ENCODE measurements at regions not wholly inside any gene's neighbourhood (a gene's known extent, or its start where the extent isn't known, plus 50 kb on each side); places are given as distances from the start of the nearest gene placed in this dataset.

GRCh38 chrX:17930850-17931249, 69.8 kb upstream of the RAI2 start:
- POLR2A ChIA-PET (ENCODE audit: partially characterized antibody), result no interaction called here
- Mint-ChIP-seq H3K9me3 (peaks cover 0 to 8% (median 6%) of the 10 kb centered on the region in 8 donors), H3K36me3 (peaks cover 2 to 4% of the 10 kb centered on the region in 2 donors), H3K4me1 (no peaks in the 10 kb centered on the region), H3K27ac (no peak overlapping the region), H3K4me3 (no peak overlapping the region), H3K27me3 (no peaks in the 10 kb centered on the region)
- intact Hi-C loops (cut with micrococcal nuclease), result no loop called here
- H3K4me1 ChIP-seq (ENCODE audit: insufficient read depth, low read length), result no peaks in the 10 kb centered on the region
- H3K9me3 ChIP-seq (ENCODE audit: control insufficient read depth in 1 of 2, low read length in 2 of 2), result no peaks in the 10 kb centered on the region
- no peak overlapping the region for H3K27ac ChIP-seq (ENCODE audit: low read depth, low read length)
- H3K4me3 ChIP-seq (ENCODE audit: low read length in 2 of 2), result no peak overlapping the region
- H3K36me3 ChIP-seq (ENCODE audit: insufficient read depth, low read length), result no peaks in the 10 kb centered on the region
- CTCF ChIA-PET (ENCODE audit: partially characterized antibody), result no interaction called here
- H3K27me3 ChIP-seq (ENCODE audit: insufficient read depth, low read length), result no peaks in the 10 kb centered on the region
- no peak for DNase-seq

- DNase-seq, result no peak
- Mint-ChIP-seq H3K9me3 (peaks cover 0 to 10% (median 7%) of the 10 kb centered on the region in 8 donors), H3K4me1 (peaks cover 0 to 1% (median 0%) of the 10 kb centered on the region in 4 donors), H3K27ac (no peak overlapping the region), H3K4me3 (no peak overlapping the region), H3K27me3 (no peaks in the 10 kb centered on the region), H3K36me3 (peaks cover 2 to 4% of the 10 kb centered on the region in 2 donors)
- ChIA-PET CTCF (ENCODE audit: partially characterized antibody) (no interaction called here), POLR2A (ENCODE audit: partially characterized antibody) (no interaction called here)
- H3K9me3 ChIP-seq (ENCODE audit: control insufficient read depth in 1 of 2, low read length in 2 of 2), result no peaks in the 10 kb centered on the region
- no peaks in the 10 kb centered on the region for H3K27me3 ChIP-seq (ENCODE audit: insufficient read depth, low read length)
- intact Hi-C loops (cut with micrococcal nuclease), result no loop called here
- H3K36me3 ChIP-seq (ENCODE audit: insufficient read depth, low read length), result no peaks in the 10 kb centered on the region
- H3K4me1 ChIP-seq (ENCODE audit: insufficient read depth, low read length), result no peaks in the 10 kb centered on the region
- H3K27ac ChIP-seq (ENCODE audit: low read depth, low read length), result no peak overlapping the region
- H3K4me3 ChIP-seq (ENCODE audit: low read length in 2 of 2), result no peak overlapping the region
Observed at GRCh38 chrX:17923546-17923945, 62.4 kb upstream of the RAI2 start.

DNA sequence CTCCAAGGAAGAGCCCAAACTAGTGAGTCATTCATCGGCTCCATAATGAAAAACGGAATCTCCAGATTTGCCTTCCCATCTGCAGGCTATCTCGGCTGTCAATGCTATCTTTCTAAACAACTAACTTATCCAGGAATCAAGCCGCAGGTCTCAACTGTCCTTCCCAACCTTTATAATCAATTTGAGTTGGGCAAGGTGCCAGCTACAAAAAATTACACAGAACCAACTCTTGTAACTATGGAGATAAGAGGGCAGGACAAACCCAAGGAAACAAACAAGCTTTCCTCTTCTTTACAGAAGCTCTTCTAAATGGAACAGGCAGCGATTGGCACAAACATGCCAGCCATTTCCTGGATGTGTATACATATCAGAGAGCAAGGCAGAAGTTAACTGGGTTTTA, 61.2 kb upstream of the RAI2 start:
- intact Hi-C loops (cut with micrococcal nuclease), result no loop called here
- H3K36me3 Mint-ChIP-seq, result peaks cover 2 to 4% of the 10 kb centered on the region in 2 donors
- CTCF ChIA-PET (ENCODE audit: partially characterized antibody), result no interaction called here

DNA sequence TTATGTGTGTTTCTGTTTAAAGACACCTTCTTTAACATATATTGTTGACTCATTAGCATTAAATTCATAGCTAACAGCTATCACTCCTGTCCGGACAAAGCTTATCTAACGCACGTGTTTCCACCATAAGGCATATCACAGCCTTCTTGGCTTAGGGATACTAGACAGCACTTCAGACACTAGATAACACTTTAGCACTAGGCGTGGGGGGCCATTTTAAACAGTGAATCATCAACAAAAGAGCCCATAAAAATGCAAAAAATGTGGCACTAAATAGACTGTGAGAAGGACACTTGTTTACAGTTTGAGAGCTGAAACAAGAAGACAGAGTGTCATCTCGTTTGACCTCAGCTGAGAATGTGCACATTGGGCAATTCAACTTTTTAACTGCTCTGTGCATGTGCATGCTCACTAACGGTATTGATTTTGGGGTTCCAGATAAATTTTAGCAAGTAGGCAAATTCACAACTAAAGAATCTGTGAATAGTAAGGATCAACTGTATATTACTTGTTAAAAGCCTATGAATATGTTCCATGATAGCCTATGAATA, 58.9 kb upstream of the RAI2 start:
- Histone ChIP-seq H3K4me1 (ENCODE audit: insufficient read depth, low read length) (no peaks in the 10 kb centered on the region), H3K9me3 (ENCODE audit: control insufficient read depth in 1 of 2, low read length in 2 of 2) (no peaks in the 10 kb centered on the region), H3K27ac (ENCODE audit: low read depth, low read length) (no peak overlapping the region), H3K4me3 (ENCODE audit: low read length in 2 of 2) (no peak overlapping the region), H3K27me3 (ENCODE audit: insufficient read depth, low read length) (no peaks in the 10 kb centered on the region), H3K36me3 (ENCODE audit: insufficient read depth, low read length) (no peaks in the 10 kb centered on the region)
- no peak overlapping the region for H3K4me3 Mint-ChIP-seq
- no peak for DNase-seq
- H3K4me1 Mint-ChIP-seq, result peaks cover 0 to 1% (median 0%) of the 10 kb centered on the region in 4 donors
- intact Hi-C loops (cut with micrococcal nuclease), result no loop called here
- H3K27ac Mint-ChIP-seq, result no peak overlapping the region
- H3K36me3 Mint-ChIP-seq, result no peaks in the 10 kb centered on the region
- POLR2A ChIA-PET (ENCODE audit: partially characterized antibody), result no interaction called here
- peaks cover 0 to 2% (median 0%) of the 10 kb centered on the region in 8 donors for H3K9me3 Mint-ChIP-seq
- CTCF ChIA-PET (ENCODE audit: partially characterized antibody), result no interaction called here
- peaks cover 0 to 1% of the 10 kb centered on the region in 2 donors for H3K27me3 Mint-ChIP-seq

More for the DNA sequence above, 61.2 kb upstream of the RAI2 start:
- no peaks in the 10 kb centered on the region for H3K27me3 Mint-ChIP-seq
- POLR2A ChIA-PET (ENCODE audit: partially characterized antibody), result no interaction called here
- H3K4me1 ChIP-seq (ENCODE audit: insufficient read depth, low read length), result no peaks in the 10 kb centered on the region
- no peak for DNase-seq
- H3K36me3 ChIP-seq (ENCODE audit: insufficient read depth, low read length), result no peaks in the 10 kb centered on the region
- no peak overlapping the region for H3K27ac ChIP-seq (ENCODE audit: low read depth, low read length)
- peaks cover 0 to 1% (median 0%) of the 10 kb centered on the region in 4 donors for H3K4me1 Mint-ChIP-seq
- no peak overlapping the region for H3K4me3 ChIP-seq (ENCODE audit: low read length in 2 of 2)
- peaks cover 0 to 10% (median 7%) of the 10 kb centered on the region in 8 donors for H3K9me3 Mint-ChIP-seq
- no peak overlapping the region for H3K27ac Mint-ChIP-seq
- H3K4me3 Mint-ChIP-seq, result no peak overlapping the region
- H3K27me3 ChIP-seq (ENCODE audit: insufficient read depth, low read length), result no peaks in the 10 kb centered on the region
- H3K9me3 ChIP-seq (ENCODE audit: control insufficient read depth in 1 of 2, low read length in 2 of 2), result no peaks in the 10 kb centered on the region

GRCh38 chrX:17917945-17918577, 57.0 kb upstream of the RAI2 start:
- POLR2A ChIA-PET (ENCODE audit: partially characterized antibody), result no interaction called here

DNA sequence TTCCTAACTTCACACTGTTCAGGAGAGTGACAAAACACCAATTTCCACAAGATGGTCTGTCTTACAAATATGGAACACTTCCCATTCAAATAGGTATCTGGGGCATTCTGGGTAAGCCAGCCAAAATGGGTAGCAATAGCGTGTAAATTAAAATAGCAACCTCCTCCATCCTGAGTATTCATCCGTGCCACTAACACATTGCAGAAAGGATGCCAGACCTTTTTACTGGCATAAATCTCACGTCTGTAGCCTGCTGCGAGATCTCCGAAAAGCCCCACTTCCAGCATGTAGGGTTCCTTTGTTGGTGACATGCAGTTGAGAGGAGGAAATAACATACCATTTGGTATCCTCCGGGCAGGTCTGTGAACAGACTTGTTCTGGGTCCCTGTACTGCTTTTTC, 52.7 kb upstream of the RAI2 start:
- no peak overlapping the region for H3K4me3 Mint-ChIP-seq
- H3K9me3 Mint-ChIP-seq, result peaks cover 0 to 3% (median 0%) of the 10 kb centered on the region in 8 donors
- no peaks in the 10 kb centered on the region for H3K27me3 ChIP-seq (ENCODE audit: insufficient read depth, low read length)
- H3K27ac Mint-ChIP-seq, result no peak overlapping the region
- H3K4me1 ChIP-seq (ENCODE audit: insufficient read depth, low read length), result no peaks in the 10 kb centered on the region
- no peaks in the 10 kb centered on the region for H3K36me3 ChIP-seq (ENCODE audit: insufficient read depth, low read length)
- intact Hi-C loops (cut with micrococcal nuclease), result no loop called here
- no peak overlapping the region for H3K27ac ChIP-seq (ENCODE audit: low read depth, low read length)
- CTCF ChIA-PET (ENCODE audit: partially characterized antibody), result no interaction called here
- DNase-seq, result no peak
- no peaks in the 10 kb centered on the region for H3K4me1 Mint-ChIP-seq
- POLR2A ChIA-PET (ENCODE audit: partially characterized antibody), result no interaction called here
- no peaks in the 10 kb centered on the region for H3K9me3 ChIP-seq (ENCODE audit: control insufficient read depth in 1 of 2, low read length in 2 of 2)
- no peaks in the 10 kb centered on the region for H3K36me3 Mint-ChIP-seq
- H3K4me3 ChIP-seq (ENCODE audit: low read length in 2 of 2), result no peak overlapping the region
- H3K27me3 Mint-ChIP-seq, result peaks cover 0 to 1% of the 10 kb centered on the region in 2 donors

More at GRCh38 chrX:17917945-17918577, 57.0 kb upstream of the RAI2 start:
- no peaks in the 10 kb centered on the region for H3K4me1 Mint-ChIP-seq
- no peak overlapping the region for H3K4me3 ChIP-seq (ENCODE audit: low read length in 2 of 2)
- peaks cover 0 to 1% of the 10 kb centered on the region in 2 donors for H3K27me3 Mint-ChIP-seq
- H3K9me3 Mint-ChIP-seq, result peaks cover 0 to 2% (median 0%) of the 10 kb centered on the region in 8 donors
- H3K36me3 Mint-ChIP-seq, result no peaks in the 10 kb centered on the region
- no peaks in the 10 kb centered on the region for H3K4me1 ChIP-seq (ENCODE audit: insufficient read depth, low read length)
- no peak overlapping the region for H3K27ac ChIP-seq (ENCODE audit: low read depth, low read length)
- intact Hi-C loops (cut with micrococcal nuclease), result no loop called here
- CTCF ChIA-PET (ENCODE audit: partially characterized antibody), result no interaction called here
- H3K27ac Mint-ChIP-seq, result no peak overlapping the region
- H3K36me3 ChIP-seq (ENCODE audit: insufficient read depth, low read length), result no peaks in the 10 kb centered on the region
- H3K27me3 ChIP-seq (ENCODE audit: insufficient read depth, low read length), result no peaks in the 10 kb centered on the region
- H3K4me3 Mint-ChIP-seq, result no peak overlapping the region
- DNase-seq, result no peak
- H3K9me3 ChIP-seq (ENCODE audit: control insufficient read depth in 1 of 2, low read length in 2 of 2), result no peaks in the 10 kb centered on the region

Measured in CD4-positive, alpha-beta memory T cell (primary cell).